Kasumi-1 (cell line): ENCODE measurements at regions not wholly inside any gene's neighbourhood (a gene's known extent, or its start where the extent isn't known, plus 50 kb on each side); places are given as distances from the start of the nearest gene placed in this dataset.
"Not testable (repeated sequence)": the region's sequence is repeated elsewhere in the genome, so short reads cannot be mapped to it uniquely, and the experiment has no call there.

ENCODE experiments used
- DNase-seq, 2 experiments: peaks; one replicate each; lab custom pipeline; 2025; lab: John Stamatoyannopoulos, UW

DNA sequence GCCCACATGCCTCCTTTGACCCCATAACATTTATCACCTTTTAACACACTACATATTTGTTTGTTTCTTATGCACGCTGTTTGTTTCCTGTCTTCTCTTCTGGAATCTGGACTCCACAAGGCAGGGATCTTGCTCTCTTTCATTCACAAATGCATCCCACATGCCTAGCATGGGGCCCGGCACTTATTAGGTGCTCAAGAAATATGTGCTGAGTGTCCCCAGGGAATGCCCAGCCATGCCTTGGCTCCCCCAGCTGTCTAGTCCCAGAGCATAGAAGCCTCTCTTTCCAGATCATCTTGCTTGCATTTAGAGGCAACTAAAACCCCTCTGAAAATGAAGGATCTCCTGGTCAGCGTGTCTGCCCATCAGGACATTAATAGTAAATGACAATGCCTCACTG is 283.7 kb downstream of the CBLN1 start:
- no peak for DNase-seq

DNA sequence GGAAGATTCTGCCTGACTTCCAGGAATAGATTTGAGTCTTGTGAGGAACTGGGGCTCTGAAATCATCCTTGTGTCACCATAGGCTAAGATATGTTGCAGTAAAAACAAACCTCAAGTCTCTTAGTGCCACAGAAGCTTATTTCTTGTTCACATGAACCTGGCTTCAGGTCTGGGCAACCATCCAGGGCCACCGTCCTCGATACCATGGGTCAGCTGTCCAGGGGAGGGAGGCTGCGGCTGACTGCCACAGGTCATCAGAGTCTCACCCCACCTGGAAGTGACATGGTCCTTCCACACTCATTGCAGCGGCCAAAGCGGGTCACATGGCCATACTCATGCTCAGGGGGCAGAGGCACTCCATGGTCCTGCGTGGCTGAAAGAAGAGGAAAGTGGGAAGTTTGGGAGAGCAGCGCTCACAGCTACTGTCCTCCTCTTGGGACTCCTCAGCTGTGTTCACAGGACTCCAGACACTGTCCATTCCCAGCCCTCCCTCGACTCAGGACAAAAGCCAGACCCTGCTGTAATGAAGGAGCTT is 284.5 kb downstream of the CBLN1 start:
- DNase-seq: no peak

DNA sequence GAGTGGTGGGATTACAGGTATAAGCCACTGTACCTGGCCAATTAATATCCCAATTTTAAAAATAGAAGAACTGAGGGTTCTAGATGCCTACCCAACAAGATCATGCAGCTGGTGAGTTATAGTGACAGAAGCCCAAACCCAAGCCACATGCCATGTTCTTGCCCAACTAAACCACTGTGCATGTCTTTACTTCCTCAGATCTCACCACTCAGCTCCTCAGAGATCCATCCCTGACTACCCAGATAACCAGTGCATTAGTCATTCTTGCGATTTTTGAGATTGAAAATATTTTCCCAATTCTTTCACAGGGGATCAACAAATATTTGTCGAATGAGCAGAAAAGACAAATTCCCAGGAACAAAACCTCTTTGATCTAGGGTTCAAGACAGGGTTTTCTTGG is 303.1 kb downstream of the CBLN1 start:
- DNase-seq: no peak

DNA sequence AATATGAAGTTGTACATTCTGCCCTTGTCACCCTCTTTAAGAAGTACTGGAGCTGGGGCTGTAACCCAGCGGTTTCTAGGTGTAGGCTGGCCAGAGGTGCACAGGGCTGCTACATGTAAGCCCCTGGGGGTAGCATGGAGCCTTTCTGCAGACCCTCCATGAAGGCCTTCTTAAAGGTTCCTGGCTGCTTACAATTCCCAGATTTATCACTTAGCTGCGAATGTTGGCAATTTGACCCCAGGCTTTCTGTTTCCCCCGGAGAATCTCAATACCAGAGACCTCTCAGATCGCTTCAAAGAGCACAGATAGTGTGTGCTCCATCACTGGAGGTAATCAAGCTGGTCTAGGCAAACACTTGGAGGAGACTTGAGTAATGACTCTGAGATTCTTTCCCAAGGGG is 309.4 kb downstream of the CBLN1 start:
- no peak for DNase-seq

DNA sequence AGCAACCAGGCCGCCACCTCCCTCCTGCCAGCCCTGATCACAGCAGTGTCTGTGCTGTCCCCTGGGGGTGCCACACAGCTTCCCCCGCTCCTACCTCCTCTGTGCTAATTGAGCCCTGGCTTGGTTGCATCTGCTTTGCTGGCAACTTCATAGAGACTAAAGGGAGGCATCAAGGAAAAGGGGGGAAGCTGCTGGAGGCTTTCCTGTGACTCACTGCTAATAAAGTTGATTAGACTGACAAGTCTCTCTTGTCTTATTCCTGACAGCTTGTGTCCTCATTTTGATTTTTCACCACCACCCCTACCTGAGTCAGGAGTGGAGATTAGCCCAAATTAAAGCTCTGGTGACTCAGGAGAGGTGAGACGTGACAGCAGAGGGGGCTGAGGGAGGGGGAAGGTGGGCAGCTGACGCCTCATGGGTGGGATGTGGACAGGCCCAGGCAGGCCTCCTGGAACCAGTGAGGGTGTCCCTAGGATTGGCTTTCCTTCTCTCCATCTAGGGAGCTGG is 310.0 kb downstream of the CBLN1 start:
- DNase-seq: no peak

DNA sequence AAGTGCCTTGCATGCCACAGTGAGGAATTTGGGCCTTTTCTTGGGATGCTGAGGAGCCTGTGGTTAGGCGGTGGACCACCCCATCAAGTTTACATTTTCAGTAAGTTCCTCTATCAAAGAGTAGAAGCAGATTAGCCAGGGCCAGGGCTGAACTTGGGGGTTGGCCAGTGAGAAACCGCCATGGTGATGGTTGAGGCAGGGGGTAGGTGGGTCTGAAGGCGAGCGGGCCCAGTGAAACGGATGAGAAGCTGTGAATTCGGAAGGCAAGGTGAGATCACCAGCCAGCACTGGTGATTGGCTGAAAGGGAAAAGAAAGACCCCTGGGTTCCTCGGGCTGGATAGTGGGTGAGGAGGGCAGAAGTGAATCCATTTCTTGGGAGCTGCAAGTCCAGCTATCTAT is 311.4 kb downstream of the CBLN1 start:
- DNase-seq: no peak

DNA sequence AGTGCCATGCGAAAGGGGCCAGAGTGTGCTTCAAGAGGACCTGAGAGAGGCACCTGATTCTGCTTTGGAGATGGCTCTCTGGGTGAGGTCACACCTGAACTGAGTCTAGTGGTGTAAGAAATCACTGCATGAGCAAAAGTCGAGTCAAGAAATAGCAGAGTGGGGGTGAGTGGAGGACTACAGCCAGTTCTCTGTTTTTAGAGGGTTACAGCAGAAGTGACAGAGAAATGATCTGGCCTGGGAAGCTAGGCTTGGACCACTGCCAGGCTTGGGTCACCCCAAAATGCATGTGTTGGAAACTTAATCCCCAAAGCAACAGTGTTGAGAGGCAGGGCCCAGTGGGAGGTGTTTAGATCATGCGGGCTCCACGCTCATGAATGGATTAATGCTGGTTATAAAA is 312.0 kb downstream of the CBLN1 start:
- DNase-seq: no peak

DNA sequence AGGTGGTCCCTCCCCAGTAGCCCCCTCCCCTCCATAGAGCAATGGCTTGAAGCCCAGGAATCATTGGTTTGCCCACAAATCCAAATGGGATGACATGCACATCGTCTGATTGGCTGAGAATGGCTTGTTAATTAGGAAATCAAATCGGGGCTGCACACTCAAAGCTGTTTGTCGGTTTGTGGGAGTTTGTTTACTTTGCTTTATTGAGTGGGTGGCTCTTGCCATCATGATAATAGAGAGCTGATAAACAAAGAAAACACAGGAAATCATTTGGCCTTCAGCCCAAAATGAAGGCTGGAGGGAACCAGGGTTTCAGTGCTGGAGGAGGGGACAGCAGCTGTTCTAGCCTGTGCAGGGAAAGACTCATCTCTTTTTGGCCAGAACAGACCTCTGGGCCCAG is 316.3 kb downstream of the CBLN1 start:
- no peak for DNase-seq

DNA sequence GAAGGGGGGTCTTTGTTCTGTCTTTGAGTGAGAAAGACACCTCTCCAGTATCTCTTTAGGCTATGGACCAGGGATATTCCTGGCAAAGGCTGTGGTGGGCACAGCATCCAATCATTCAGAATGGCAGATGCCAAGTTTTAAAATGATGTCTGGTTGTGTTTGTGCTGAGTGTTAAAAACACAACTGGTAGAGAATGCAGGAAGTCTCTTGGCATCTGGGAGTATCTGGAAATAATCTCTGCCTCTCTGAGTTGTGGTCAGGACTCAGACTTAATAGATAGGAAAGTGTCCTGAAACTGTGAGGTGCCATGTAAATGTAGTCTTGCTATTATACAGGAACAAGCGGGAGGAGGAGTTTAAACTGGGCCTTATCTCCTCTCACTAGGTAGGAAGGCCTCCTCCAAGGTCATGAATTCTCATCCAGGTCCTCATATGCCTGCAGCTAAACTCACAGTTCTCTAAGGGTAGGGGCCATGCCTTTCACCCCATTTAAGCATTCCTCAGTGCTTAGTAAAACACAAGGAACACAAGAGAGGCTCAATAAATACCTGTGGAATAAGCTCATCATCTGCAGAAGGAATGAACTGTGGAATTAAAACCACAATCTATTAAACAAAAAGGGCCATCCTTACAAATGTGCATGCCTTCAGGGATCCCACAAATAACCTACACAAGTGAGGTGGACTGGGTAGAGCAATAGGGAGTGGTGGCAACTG is 317.6 kb downstream of the CBLN1 start:
- DNase-seq: no peak

DNA sequence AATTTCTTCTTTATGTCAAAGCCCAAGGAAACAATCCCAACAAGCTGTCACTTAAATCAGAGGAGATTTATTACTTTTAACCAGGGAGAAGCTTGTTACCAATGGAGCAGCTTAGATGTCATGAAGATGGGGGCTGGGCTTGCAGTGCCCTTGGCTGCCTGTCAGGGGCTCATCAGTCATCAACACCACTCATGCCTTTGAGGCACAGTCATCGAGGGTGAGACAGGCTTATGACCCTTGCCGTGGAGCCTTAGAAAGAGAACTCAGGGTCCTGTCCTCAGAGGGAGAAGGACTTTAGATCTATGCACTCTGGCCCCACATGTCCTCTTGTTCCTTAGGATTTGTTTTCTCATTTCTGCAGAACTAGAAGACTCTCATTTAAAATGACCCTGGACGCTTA is 318.3 kb downstream of the CBLN1 start:
- DNase-seq: no peak

DNA sequence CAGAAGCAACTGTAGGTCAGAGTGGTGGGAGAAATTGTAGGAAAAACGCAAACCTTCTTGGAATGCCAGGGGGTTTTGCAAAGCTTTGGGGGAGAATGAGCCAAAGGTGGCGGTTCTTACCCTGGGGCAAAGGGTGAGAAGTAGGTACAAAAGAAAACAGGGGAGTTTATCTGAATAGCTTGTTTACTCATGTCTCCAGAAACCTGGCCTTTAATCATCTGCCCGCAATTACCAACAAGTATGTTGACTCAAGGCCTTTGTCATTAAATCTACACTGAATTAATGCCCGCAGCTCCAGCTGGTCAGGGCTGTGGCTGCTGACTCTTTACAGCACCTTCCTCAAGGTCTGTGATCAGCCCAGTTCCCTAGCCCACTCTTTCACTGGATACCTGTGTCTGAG is 320.1 kb downstream of the CBLN1 start:
- DNase-seq: no peak

DNA sequence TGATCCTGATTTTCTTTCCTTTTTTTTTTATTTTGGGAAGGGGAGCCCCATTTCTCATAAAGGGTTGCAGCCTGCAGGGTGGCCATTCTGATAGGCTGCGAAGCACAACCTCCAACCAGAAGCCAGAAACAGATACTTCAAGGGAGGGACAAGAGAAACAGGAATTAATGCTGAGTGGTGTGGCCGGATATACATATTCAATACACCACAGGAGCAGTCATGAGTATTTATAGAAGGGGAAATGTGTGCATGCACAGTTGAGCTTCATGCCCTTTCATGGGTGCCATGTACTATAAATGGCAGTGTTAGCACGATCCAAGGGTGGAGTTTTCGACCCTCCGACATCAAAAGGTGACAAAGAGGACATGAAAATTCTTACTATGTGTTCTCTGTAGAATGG is 320.8 kb downstream of the CBLN1 start:
- no peak for DNase-seq

DNA sequence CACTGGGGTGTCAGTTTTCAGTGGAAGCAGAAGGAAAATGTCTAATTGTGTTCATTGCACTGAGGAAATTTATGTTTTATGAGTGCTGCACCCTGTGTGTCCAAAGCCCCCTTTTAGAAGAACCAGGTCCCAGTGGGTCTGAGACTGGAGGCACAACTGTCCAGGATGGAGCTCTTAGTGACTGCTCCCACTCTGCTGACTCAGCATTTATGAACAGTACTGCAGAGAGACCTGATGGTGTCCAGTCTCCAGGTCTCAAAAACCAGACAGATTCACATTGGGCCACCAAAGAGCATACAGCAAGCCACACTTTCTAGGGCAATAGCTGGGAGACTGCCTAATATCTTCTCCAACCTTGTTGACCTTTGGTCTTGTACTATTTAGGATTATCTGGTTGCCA is 321.9 kb downstream of the CBLN1 start:
- DNase-seq: no peak

DNA sequence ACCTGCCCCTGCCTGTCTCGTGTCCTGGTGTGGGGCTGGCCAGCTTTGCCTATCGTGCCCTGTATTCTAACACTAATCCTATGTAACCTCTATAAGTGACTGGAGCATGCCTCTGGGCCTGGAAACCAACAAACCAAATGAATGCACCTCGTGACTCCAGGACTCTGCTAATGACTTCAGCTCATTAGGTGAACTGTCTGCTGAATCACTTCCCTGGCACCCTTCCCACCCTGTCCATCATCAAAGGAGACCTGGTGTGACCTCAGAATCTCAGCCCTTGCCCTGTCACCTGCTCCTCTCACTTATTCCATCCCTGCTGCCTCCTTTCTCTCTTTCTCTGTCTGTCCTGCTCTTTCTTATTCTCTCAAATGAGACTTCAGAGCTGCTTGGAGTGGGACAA is 322.4 kb downstream of the CBLN1 start:
- DNase-seq: no peak

DNA sequence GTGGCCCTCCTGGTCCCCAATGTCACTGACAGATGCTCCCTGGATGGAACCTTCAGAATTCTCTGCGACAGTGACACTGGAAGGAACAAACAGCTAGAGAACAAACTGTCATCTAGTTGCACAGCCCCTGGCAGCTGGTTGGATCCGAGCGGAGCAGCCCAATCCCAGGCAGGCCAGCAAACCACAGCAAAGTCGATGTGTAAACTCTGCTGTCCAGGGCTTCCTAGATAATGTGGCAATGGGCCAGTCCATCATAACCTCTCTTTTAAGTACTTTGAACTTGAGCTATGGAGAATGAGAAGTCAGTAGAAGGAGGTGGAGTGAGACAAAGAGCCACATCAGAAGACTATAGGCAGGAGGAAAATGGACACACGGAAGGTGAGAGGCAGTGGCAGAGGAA is 323.0 kb downstream of the CBLN1 start:
- DNase-seq: no peak

DNA sequence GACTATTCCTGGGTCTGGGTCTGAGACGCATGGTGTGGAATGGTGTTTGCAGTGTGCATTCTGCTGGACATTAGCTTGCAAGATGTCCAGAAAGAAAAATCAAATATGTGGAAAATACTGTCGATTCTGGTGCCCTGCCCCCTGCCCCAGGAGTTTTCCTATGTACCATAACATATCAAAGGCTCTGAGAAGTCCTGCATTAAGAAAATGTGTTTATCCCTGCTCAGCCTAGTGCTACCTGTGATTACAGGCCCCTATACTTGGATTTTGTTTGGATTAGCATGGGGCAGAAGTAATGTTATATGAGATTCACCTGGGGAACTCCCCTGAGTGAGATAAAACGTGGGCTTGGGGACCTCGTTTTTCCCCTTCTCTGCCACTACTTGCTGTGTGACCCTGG is 325.0 kb downstream of the CBLN1 start:
- no peak for DNase-seq

DNA sequence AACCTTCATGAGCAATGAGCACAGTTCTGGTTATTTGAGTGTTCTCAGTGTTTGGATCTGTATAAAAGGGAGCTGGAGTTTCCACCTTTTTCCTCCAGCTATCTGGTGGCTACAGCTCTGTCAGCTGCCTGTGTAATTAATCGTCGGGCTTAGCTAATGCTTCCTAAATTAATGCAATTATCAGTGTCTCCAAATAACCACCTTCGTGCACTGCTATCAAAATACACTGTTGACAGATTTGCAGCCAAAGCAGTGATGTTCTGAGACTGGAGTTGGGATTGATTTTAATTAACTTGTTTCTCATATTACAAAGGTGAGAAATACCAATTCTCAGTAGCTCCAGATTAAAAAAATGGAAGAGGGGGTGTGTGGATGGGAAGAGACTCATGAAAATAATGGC is 325.8 kb downstream of the CBLN1 start:
- DNase-seq: no peak

DNA sequence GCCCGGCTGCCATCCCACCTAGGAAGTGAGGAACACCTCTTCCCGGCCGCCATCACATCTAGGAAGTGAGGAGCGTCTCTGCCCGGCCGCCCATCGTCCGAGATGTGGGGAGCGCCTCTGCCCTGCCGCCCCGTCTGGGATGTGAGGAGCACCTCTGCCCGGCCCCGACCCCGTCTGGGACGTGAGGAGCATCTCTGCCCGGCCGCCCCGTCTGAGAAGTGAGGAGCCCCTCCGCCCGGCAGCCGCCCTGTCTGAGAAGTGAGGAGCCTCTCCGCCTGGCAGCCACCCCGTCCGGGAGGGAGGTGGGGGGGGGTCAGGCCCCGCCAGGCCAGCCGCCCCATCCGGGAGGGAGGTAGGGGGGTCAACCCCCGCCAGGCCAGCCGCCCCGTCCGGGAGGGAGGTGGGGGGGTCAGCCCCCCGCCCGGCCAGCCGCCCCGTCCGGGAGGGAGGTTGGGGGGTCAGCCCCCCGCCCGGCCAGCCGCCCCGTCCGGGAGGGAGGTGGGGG is 330.0 kb downstream of the CBLN1 start:
- not testable (repeated sequence) for DNase-seq

DNA sequence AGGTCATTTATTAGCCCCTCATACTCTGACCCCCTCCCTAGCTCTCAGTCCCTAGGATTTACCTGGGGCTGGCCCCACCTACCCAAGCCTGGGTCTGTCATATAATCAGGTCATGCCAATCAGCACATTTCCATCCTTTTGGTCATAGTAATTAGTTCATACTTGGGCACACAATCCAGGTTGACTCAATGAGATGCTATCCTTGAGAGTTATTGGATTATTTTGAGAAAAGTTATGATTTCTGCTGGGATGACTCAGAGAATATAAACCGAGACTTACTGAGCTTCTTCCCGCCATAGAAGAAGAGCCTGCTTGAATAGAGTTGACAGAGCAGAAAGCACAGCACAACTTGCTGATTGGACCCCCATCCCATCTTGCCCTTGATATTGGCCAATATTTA is 331.5 kb downstream of the CBLN1 start:
- DNase-seq: no peak

DNA sequence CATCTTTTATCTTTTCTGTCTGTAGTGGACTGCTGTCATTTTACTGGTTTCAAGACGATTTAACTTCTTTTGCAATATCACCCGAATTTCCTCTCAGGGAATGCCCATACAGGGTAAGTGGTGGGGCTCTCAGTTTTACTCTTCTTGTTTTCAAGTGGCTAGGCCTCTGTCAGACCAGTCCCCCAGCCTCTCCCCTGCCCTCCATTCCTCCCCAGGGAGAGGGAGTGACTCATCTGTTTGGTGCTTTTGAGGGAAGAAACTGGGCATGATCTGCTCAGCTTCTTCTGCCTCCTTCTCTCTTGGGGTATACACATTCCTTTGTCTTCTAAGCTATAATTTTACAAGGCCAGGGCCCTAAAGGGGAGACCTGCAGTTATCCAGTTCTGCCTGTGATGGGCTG is 332.0 kb downstream of the CBLN1 start:
- no peak for DNase-seq

DNA sequence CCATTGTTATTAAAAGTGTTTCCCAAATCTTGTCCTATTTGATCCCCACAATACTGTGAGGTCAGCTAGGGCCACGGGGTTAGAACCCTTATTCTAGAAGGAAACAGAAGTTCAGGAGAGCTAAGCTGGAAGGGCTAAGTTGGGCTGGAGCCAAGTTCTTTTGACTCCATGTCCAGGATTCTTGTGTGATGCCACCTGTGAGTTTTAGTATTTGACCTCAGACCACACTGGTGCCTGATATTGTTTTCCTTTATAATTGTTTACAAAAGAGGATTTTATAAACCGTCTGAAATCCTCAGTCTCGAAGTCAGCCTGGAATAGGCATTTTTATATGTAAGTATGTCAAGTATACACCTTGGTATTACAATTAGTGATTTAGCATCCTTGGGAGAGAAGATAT is 332.7 kb downstream of the CBLN1 start:
- DNase-seq: no peak

DNA sequence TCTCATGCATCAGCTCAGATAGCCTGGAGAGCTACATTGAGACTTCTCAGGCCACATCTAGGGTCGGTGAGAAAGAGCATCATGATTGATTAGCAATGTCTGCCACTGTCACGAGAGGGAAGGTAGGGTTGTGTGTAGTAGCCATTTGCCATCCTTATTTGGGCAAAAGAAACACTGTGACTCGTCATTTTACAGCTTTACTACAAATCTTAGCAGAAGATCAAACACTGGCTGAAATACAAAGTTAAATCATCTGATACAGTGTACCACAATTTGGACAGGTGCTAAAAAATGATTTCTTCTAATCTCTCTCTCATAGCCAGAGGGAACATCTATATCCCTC is 334.3 kb downstream of the CBLN1 start:
- DNase-seq: no peak

DNA sequence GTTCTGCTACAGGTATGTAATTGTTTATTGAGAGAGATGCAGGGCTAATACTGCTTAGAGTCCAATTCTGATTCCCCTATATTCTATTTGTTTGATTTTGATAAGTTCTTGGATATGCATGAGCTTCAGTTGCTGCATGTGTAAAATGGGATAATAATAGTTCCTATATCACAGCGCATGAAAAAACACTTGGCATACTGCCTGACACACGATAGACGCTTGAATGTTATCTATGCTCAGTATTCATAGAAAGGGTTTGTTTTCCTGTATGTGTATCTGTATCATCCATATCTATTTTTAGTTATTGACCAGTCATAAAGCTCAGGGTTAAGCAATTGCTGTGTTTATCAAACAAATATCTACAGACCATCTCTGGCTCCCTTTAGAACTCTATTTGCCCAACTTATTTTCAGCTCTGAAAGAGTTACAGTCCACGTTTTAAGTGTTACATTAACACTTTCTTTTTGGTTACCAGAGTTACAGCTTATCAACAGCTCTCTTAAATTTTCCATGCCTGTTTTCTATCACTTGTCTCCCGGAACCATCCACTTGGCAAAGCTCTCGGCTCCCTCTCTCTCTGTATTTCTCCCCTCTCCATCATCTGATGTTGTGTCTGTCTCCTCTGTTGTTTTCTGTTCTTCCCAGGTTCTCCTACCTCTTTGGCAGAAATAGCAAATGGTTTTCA is 334.8 kb downstream of the CBLN1 start:
- DNase-seq: no peak

DNA sequence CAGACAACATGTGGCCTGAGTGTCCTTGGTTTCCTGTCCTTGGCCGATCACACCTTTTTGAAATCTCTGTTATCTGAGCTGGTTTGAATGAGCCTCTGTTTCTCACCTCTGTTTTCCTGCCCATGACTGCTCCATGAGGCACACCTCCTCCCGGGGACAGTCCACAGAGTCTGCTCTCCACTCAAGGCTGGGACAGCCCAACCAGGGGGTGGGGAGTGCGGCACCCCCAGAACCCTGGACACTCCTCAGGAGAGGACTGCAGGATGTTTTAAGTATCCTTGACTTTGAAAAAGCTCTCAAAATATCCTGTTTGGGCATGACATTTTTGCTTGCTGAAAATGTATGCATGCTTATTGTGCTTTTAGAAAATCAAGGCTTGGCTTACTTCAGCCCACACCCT is 333.0 kb upstream of the N4BP1 start:
- DNase-seq: no peak
